ENCODE measurements at regions not wholly inside any gene's neighbourhood (a gene's known extent, or its start where the extent isn't known, plus 50 kb on each side); places are given as distances from the start of the nearest gene placed in this dataset.

- no peak for DNase-seq (ENCODE audit: low read depth in 3 of 3)
Observed at GRCh38 chr15:62773369-62774165, 269.0 kb upstream of the TPM1 start.

GRCh38 chr15:62775932-62776331 lies 266.6 kb upstream of the TPM1 start:
- no peak for DNase-seq (ENCODE audit: low read depth in 3 of 3)

- DNase-seq (ENCODE audit: low read depth in 3 of 3): no peak
Observed at GRCh38 chr15:62777671-62778070, 264.9 kb upstream of the TPM1 start.

- DNase-seq (ENCODE audit: low read depth in 3 of 3): no peak
Observed at GRCh38 chr15:62779036-62779770, 263.3 kb upstream of the TPM1 start.

- DNase-seq (ENCODE audit: low read depth in 3 of 3): no peak
Observed at GRCh38 chr15:62779899-62780298, 262.6 kb upstream of the TPM1 start.

DNA sequence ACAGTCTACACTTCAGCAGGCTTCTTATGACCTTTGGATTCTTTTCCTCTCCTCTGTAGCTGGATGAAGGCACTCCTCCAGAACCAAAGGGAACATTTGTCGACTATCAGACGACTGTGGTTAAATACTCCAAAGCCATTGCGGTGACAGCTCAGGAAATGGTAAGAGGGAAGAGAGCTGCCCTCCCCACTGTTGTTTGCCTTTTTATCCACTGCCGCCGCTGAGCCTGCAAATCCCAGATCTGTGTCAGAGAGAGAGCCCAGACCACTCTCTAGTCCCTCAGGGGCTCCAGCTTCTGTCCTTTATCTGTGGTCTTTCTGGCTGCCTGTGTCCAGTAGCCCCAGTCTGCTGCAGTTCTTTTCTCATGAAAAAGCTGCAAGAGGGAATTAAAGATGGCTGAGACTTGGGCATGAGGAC lies 261.5 kb upstream of the TPM1 start:
- DNase-seq (ENCODE audit: low read depth in 3 of 3): no peak

DNA sequence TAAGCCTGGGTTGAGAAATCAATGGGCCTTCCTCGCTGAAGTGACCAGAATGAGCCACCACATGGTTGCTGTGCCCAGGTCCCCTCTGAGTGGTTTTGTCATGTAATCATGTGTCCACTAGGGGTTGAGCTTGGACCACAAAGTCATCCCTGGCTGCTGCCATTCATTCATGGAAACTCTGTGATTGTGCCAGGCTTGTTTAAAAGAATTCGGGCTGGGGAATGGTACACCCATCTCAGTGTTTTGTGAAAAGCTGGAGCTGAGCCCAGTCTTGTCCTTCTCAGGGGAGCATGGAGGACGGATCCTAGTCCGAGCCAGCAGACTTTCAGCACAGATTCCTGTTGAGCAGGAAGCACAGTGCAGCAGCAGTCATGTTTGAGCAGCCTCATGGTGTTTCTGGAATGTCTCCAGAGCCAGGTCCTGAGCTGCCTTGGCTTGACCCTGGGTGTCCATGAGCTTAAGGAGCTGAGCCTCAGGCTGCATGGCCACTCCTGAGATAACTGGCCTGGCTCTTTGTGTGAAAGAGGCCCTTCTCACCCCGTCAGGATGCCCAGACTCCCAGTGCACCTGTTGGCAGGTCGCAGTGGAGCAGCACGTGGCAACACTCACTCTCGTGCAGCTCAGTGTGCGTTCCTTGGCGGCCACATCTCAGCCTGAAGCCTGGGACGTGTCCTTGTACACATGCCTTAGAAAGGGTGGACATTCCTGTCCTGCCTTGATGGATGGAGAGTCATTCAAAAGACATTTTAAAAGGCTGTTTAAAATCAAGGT lies 260.3 kb upstream of the TPM1 start:
- DNase-seq (ENCODE audit: low read depth in 3 of 3): no peak

DNA sequence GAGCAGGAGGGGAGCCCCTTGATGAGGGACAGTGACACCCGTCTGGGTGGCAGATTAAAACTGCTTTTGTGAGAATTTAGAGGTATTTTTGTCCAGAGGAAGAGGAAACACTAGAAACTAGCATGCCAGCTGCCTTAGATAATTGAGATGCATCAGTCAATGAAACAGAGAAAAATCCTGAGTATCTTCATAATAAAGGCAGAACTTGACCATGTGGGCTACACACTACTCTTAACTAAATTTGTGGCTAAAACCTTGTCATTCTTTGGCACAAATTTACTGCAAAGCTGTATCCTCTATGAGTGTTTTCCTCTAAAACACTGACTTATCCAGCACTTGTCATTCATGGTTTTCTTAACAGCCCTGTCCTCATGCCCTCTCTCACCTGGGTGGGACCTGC lies 259.7 kb upstream of the TPM1 start:
- no peak for DNase-seq (ENCODE audit: low read depth in 3 of 3)

GRCh38 chr15:62783303-62783957 lies 259.1 kb upstream of the TPM1 start:
- no peak for DNase-seq (ENCODE audit: low read depth in 3 of 3)

DNA sequence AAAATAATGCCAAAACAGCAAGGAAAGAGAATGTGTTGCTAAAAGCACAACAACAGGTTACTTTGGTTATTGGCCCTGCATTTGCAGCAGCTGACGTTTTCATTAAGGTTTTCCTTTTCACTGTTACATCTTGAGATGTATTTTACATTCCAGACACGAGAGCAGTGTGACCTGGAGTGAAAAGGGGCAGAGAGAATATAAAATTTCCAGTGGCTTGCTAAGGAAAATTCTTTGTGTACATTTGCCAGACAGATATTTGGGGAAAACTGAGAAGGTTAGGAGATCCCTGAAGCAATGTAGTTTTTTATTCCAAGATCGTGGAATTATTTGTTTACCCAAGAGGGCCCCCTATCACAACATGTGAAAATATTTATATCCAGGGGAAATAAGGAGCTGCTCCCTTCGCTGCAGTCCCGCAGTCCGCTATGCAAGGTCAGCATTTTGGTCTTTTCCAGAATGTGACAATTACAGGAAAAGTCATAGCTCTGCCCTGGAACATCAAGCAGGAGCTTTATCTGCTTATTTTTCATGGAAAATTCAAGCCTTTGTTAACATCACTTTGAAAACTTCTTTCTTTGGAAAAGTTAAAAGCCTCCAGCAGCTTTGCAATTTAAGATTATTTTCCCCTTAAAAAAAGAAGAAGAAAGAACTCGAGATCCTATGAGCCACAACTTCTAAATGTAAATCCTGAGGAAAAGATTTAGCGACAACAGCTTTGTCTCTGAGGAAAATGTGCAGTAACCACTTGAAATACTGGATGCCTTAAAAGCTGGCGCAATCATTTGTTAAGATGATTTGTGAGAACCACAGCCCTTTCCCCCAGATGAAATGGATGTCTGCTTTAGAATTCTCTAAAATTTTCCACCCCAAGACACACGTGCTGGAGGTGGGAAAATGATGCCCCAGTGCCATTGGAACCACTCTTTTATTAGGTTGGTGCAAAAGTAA lies 256.4 kb upstream of the TPM1 start:
- no peak for DNase-seq (ENCODE audit: low read depth in 3 of 3)

DNA sequence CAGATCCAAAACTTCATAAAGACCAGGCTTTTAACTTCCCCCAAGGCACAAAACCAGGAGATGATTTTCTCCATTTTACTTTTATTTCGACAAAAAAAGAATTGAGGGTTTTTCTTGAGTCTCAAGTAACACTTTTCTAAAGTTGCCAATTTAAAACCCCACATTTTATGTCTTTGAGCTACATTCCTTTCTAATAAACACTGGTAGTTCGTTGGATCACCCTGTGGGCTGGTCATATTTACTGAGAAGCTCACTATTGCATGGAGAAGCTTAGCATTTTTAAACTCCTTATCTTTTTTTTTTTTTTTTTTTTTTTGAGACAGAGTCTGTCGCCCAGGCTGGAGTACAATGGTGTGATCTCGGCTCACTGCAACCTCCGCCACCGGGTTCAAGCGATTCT lies 255.1 kb upstream of the TPM1 start:
- no peak for DNase-seq (ENCODE audit: low read depth in 3 of 3)

DNA sequence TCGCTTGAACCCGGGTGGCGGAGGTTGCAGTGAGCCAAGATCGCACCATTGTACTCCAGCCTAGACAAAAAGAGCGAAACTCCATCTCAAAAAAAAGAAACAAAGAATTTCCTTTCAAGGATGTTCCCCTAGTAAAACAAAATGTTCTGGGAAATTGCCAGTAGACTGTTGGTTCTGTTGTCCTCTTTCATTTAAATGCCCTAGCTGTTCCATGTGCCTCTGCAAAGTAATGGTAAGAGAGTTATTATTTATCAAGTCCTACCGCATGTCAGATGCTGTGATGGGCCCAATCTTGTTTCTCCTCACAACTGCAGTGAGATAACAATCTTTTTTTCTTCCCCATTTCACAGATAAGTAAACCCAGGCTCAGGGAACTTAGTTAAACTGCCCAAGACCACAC lies 254.3 kb upstream of the TPM1 start:
- DNase-seq (ENCODE audit: low read depth in 3 of 3): no peak

DNA sequence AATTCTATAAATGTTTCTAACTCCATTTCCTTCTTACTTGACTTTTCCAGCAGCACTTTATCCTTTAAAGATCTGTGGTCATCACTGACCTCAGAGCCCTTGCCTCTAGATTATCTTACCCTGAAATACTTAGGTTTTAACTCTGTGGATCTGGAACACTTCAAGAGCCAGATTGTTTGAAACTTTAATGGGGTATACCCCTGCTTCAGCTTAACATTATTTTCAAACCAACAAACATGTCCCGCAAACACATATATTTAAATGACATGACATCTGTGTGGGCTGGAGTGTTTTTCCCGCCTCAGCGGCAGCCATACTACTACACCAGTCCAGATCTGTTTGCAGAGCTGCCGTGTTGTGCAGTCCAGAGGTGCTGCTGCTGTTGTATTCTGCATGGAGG lies 252.0 kb upstream of the TPM1 start:
- DNase-seq (ENCODE audit: low read depth in 3 of 3): no peak

GRCh38 chr15:62791694-62792093 lies 250.9 kb upstream of the TPM1 start:
- no peak for DNase-seq (ENCODE audit: low read depth in 3 of 3)

DNA sequence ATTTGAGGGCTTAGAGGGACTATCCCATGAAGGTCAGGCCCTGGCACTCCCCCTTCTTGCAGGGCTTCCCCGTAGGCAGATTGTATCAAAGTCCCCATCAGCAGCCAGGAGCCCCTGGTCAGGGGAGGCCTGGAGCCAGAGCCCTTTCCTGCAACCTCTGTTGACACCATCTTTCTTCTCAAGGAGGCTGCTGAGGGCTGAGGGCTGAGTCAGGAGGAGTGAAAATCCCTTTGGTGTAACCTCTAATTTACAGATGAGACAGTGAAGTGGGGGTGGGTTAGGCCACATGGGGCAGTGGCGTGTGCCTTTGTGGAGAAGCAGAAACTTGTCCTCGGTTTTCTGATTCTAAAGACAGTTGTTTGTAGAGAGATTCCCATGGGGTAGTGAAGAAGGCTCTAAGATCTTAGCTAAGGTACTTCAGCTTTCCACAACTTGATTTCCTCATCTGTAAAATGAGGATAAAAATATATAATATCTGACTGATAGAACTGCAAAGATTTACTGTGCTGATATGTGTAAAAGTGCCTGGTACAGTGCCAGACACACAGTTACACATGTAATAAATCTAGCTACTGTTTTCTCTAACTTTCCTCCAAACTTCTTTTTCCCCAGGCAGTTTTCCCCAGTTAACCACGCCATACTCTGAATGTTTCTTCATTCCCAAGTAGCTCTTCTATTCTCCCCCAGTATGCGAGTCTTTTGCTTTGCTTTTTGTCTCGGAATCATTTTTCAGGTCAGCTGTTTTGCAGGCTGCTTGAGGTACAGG lies 249.4 kb upstream of the TPM1 start:
- DNase-seq (ENCODE audit: low read depth in 3 of 3): no peak

DNA sequence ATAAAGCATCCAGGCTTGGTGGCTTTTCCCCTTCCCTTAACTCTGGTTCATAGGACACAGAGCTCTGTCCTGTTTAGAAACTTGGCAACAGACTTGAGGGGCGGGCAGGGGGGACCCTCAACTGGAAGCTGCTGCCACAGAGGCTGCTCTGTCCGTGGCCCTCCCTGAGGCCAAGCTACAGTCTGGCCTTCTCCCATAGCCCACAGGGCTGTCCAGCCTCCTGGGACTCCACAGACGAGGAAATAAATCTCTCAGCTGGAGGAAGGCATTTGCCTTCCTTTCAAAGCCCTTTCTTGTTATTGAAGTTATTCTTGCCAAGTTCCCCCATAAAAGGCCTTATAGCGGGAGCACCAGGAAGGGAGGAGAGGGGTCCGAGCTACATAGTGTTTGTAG lies 248.8 kb upstream of the TPM1 start:
- DNase-seq (ENCODE audit: low read depth in 3 of 3): no peak

- DNase-seq (ENCODE audit: low read depth in 3 of 3): no peak
Observed at GRCh38 chr15:62795171-62795570, 247.4 kb upstream of the TPM1 start.

DNA sequence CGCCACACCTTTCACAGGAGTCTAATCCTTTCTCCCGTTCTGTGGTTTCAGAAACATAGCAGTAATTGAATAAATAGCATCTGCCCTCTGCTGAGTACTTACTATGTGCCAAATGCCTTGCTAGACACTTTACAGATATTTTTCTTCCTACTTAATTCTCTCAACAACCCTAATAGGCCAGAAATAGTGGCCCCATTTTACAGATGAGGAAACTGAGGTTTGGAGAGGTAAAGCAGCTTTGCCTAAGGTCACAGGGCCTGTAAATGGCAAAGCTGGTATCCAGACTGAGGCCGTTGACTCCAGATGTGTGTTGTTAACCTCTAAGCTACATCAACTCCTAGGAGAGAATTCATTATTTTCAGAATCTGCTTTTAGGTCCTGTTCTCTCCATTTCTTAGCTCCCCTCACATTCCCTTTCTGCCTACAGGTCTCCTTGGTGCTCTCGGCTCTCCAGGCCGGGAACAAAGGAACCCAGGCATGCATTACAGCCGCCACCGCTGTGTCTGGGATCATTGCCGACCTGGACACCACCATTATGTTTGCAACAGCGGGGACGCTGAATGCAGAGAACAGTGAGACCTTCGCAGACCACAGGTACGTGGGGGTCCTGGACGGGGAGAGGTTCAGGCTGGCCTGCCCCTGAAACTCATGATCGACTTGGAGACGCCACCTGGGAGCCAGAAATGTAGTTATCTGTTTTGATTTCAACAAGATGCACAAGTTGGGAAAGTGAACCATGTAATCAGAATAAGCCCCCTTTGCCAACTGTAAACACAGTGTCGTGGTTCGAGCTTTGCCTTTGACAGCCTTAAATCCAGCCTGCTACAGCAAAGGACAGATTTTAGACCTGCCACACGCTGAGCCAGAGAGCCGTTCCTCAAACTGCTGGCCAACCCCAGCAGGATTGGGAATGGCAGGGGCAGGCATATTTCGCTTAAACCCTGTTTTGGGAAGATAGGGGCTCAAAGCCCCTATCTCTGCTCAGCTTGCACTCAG lies 246.5 kb upstream of the TPM1 start:
- no peak for DNase-seq (ENCODE audit: low read depth in 3 of 3)

- DNase-seq (ENCODE audit: low read depth in 3 of 3): no peak
Observed at GRCh38 chr15:62797171-62797570, 245.4 kb upstream of the TPM1 start.

All from stimulated activated CD4-positive, alpha-beta T cell treated with anti-CD3 and anti-CD28 coated beads, TNF-alpha, amount 100 ng/mL, for 48 hours (primary cell).